ENCODE measurements at regions not wholly inside any gene's neighbourhood (a gene's known extent, or its start where the extent isn't known, plus 50 kb on each side); places are given as distances from the start of the nearest gene placed in this dataset.

DNA sequence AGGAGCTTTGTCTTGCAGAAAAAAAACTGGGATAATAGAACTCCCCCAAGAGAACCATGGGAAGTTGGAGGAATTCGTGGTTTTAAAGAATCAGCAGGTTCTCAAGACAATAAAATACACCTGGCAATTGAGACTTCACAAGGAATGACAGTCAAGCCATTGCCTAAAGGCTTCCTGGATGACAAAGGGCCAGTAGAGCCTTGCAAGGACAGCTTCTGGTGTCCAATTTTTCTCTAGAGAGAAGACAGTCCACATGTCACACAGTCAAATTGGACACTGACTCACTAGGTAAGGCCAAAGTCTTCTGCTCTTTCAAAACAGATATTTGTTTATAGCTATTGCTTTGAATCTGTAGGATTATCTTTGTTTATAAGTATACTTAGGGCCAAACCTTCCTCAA, 80.3 kb upstream of the BMP5 start:
- ChIA-PET POLR2A (no interaction called here), CTCF (interaction anchor here (1.0 kb wide), 1 partner anchor 324 kb away, joined by 3 read pairs; no protein-coding TSS in a partner anchor)
- Mint-ChIP-seq H3K4me1 (ENCODE audit: low read depth, unreplicated experiment) (no peaks in the 10 kb centered on the region), H3K9me3 (ENCODE audit: unreplicated experiment) (no peaks in the 10 kb centered on the region), H3K36me3 (ENCODE audit: insufficient read depth, unreplicated experiment) (no peaks in the 10 kb centered on the region), H3K4me3 (ENCODE audit: unreplicated experiment) (no peak overlapping the region), H3K27ac (ENCODE audit: unreplicated experiment) (no peak overlapping the region), H3K27me3 (ENCODE audit: insufficient read depth, unreplicated experiment) (no peaks in the 10 kb centered on the region)
- H3K9me3 ChIP-seq: no peaks in the 10 kb centered on the region; the same call in 1 of the 2 replicates
- BruUV-seq (replicated peaks): no TSS peak
- no peak overlapping the region for H3K4me3 ChIP-seq (ENCODE audit: low read depth, low read length)
- 0 out of 2 replicates have a peak, but pooled peaks cover 4% of the 10 kb centered on the region for H3K4me1 ChIP-seq
- no peak for DNase-seq
- intact Hi-C loops (cut with micrococcal nuclease; ENCODE audit: unreplicated experiment): no loop called here
- no peaks in the 10 kb centered on the region for H3K36me3 ChIP-seq (ENCODE audit: control insufficient read depth, insufficient read depth, low read length)
- no peaks in the 10 kb centered on the region for H3K27me3 ChIP-seq (replicated peaks; ENCODE audit: control insufficient read depth, insufficient read depth, low read length)
- no peak for TF ChIP-seq CTCF (IDR thresholded peaks at IDR 0.05; ENCODE audit: insufficient read depth in 1 of 2, low read depth in 1 of 2, low read length in 1 of 2, severe bottlenecking in 1 of 2, unreplicated experiment in 1 of 2)

- no peak for DNase-seq
- Histone ChIP-seq H3K4me3 (ENCODE audit: low read depth, low read length) (no peak overlapping the region), H3K27me3 (replicated peaks; ENCODE audit: control insufficient read depth, insufficient read depth, low read length) (no peaks in the 10 kb centered on the region), H3K36me3 (ENCODE audit: control insufficient read depth, insufficient read depth, low read length) (no peaks in the 10 kb centered on the region), H3K4me1 (0 out of 2 replicates have a peak, but pooled peaks cover 4% of the 10 kb centered on the region), H3K9me3 (no peaks in the 10 kb centered on the region; the same call in 1 of the 2 replicates)
- BruUV-seq (replicated peaks): no TSS peak
- Mint-ChIP-seq H3K4me1 (ENCODE audit: low read depth, unreplicated experiment) (no peaks in the 10 kb centered on the region), H3K4me3 (ENCODE audit: unreplicated experiment) (no peak overlapping the region), H3K27ac (ENCODE audit: unreplicated experiment) (no peak overlapping the region), H3K9me3 (ENCODE audit: unreplicated experiment) (no peaks in the 10 kb centered on the region), H3K27me3 (ENCODE audit: insufficient read depth, unreplicated experiment) (no peaks in the 10 kb centered on the region), H3K36me3 (ENCODE audit: insufficient read depth, unreplicated experiment) (no peaks in the 10 kb centered on the region)
- POLR2A ChIA-PET: no interaction called here
- TF ChIP-seq CTCF (IDR thresholded peaks at IDR 0.05; ENCODE audit: insufficient read depth in 1 of 2, low read depth in 1 of 2, low read length in 1 of 2, severe bottlenecking in 1 of 2, unreplicated experiment in 1 of 2): no peak
- intact Hi-C loops (cut with micrococcal nuclease; ENCODE audit: unreplicated experiment): no loop called here
- CTCF ChIA-PET: no interaction called here
These were observed 79.0 kb upstream of the BMP5 start for GRCh38 chr6:55954436-55954835.

- DNase-seq: no peak
- Histone ChIP-seq H3K4me3 (ENCODE audit: low read depth, low read length) (no peak overlapping the region), H3K4me1 (0 out of 2 replicates have a peak, but pooled peaks cover 4% of the 10 kb centered on the region), H3K36me3 (ENCODE audit: control insufficient read depth, insufficient read depth, low read length) (no peaks in the 10 kb centered on the region), H3K27me3 (replicated peaks; ENCODE audit: control insufficient read depth, insufficient read depth, low read length) (no peaks in the 10 kb centered on the region), H3K9me3 (no peaks in the 10 kb centered on the region; the same call in 1 of the 2 replicates)
- BruUV-seq (replicated peaks): no TSS peak
- ChIA-PET CTCF (no interaction called here), POLR2A (no interaction called here)
- intact Hi-C loops (cut with micrococcal nuclease; ENCODE audit: unreplicated experiment): loop anchor here (1.0 kb wide), 4 partner anchors 336 to 676 kb away; no protein-coding TSS in a partner anchor
- Mint-ChIP-seq H3K4me1 (ENCODE audit: low read depth, unreplicated experiment) (no peaks in the 10 kb centered on the region), H3K9me3 (ENCODE audit: unreplicated experiment) (no peaks in the 10 kb centered on the region), H3K27me3 (ENCODE audit: insufficient read depth, unreplicated experiment) (no peaks in the 10 kb centered on the region), H3K4me3 (ENCODE audit: unreplicated experiment) (no peak overlapping the region), H3K36me3 (ENCODE audit: insufficient read depth, unreplicated experiment) (no peaks in the 10 kb centered on the region), H3K27ac (ENCODE audit: unreplicated experiment) (no peak overlapping the region)
- TF ChIP-seq CTCF (IDR thresholded peaks at IDR 0.05; ENCODE audit: insufficient read depth in 1 of 2, low read depth in 1 of 2, low read length in 1 of 2, severe bottlenecking in 1 of 2, unreplicated experiment in 1 of 2): no peak
These were observed 77.9 kb upstream of the BMP5 start for GRCh38 chr6:55953335-55953734.

Data from Caco-2 (cell line).